ENCODE measurements at regions not wholly inside any gene's neighbourhood (a gene's known extent, or its start where the extent isn't known, plus 50 kb on each side); places are given as distances from the start of the nearest gene placed in this dataset.

- TF ChIP-seq KLF17 (tag by site-specific recombination; IDR thresholded peaks at IDR 0.05) (no peak), SCRT1 (tag by site-specific recombination; IDR thresholded peaks at IDR 0.05; ENCODE audit: borderline replicate concordance) (no peak), ZNF311 (tag by site-specific recombination; IDR thresholded peaks at IDR 0.05; ENCODE audit: borderline replicate concordance) (no peak), SP2 (tag by site-specific recombination; IDR thresholded peaks at IDR 0.05) (peak; percentile 41), ZFHX2 (tag by site-specific recombination; conservative IDR thresholded peaks at IDR 0.05) (0 out of 2 replicates have a peak, but pooled peaks have one; percentile 10), ZBTB17 (tag by site-specific recombination; IDR thresholded peaks at IDR 0.05) (no peak), ZNF692 (tag by site-specific recombination; IDR thresholded peaks at IDR 0.05) (no peak), ZNF26 (tag by site-specific recombination; IDR thresholded peaks at IDR 0.05) (no peak), HOXD13 (CRISPR knock-in tag; IDR thresholded peaks at IDR 0.05; ENCODE audit: borderline replicate concordance) (no peak), ZNF174 (tag by site-specific recombination; IDR thresholded peaks at IDR 0.05) (no peak), ZNF670 (tag by site-specific recombination; IDR thresholded peaks at IDR 0.05; ENCODE audit: low read depth) (no peak), ZNF501 (tag by site-specific recombination; IDR thresholded peaks at IDR 0.05) (no peak), ZFP41 (tag by site-specific recombination; IDR thresholded peaks at IDR 0.05; ENCODE audit: borderline replicate concordance) (no peak)
- ChIA-PET CTCF (no interaction called here), POLR2A (no interaction called here)
Measured at GRCh38 chr17:6306820-6307219, 128.1 kb downstream of the AIPL1 start.

GRCh38 chr17:6305613-6306360 lies 129.1 kb downstream of the AIPL1 start:
- TF ChIP-seq SCRT2 (tag by site-specific recombination; IDR thresholded peaks at IDR 0.05): peak; percentile 84
- no peak for TF ChIP-seq ZFP69B (tag by site-specific recombination; IDR thresholded peaks at IDR 0.05)
- no peaks in the 10 kb centered on the region for H3K4me1 ChIP-seq (ENCODE audit: control insufficient read depth, insufficient read depth, low read length)
- ChIA-PET CTCF (no interaction called here), POLR2A (no interaction called here)
- H3K9me3 ChIP-seq (ENCODE audit: control insufficient read depth, insufficient read depth, low read depth, low read length): no peaks in the 10 kb centered on the region
- H3K36me3 ChIP-seq (ENCODE audit: control insufficient read depth in 2 of 2, insufficient read depth in 1 of 2, low read length in 2 of 2): no peaks in the 10 kb centered on the region
- H3K4me3 ChIP-seq (ENCODE audit: low read depth, low read length): no peak overlapping the region
- H3K27ac ChIP-seq (ENCODE audit: extremely low read depth, low read depth, low read length): no peak overlapping the region

More at GRCh38 chr17:6306820-6307219, 128.1 kb downstream of the AIPL1 start:
- H3K4me3 ChIP-seq (ENCODE audit: low read depth, low read length): no peak overlapping the region
- H3K4me1 ChIP-seq (ENCODE audit: control insufficient read depth, insufficient read depth, low read length): no peaks in the 10 kb centered on the region
- no peaks in the 10 kb centered on the region for H3K9me3 ChIP-seq (ENCODE audit: control insufficient read depth, insufficient read depth, low read depth, low read length)
- no peaks in the 10 kb centered on the region for H3K36me3 ChIP-seq (ENCODE audit: control insufficient read depth in 2 of 2, insufficient read depth in 1 of 2, low read length in 2 of 2)
- no peak overlapping the region for H3K27ac ChIP-seq (ENCODE audit: extremely low read depth, low read depth, low read length)

- POLR2A ChIA-PET: no interaction called here
- Histone ChIP-seq H3K36me3 (ENCODE audit: control insufficient read depth in 2 of 2, insufficient read depth in 1 of 2, low read length in 2 of 2) (no peaks in the 10 kb centered on the region), H3K27ac (ENCODE audit: extremely low read depth, low read depth, low read length) (no peak overlapping the region), H3K4me1 (ENCODE audit: control insufficient read depth, insufficient read depth, low read length) (no peaks in the 10 kb centered on the region), H3K9me3 (ENCODE audit: control insufficient read depth, insufficient read depth, low read depth, low read length) (no peaks in the 10 kb centered on the region), H3K4me3 (ENCODE audit: low read depth, low read length) (no peak overlapping the region)
- CTCF ChIA-PET: no interaction called here
- TF ChIP-seq SP7 (tag by site-specific recombination; IDR thresholded peaks at IDR 0.05) (peak; percentile 62), ZNF350 (tag by site-specific recombination; IDR thresholded peaks at IDR 0.05) (no peak), ATF2 (tag by site-specific recombination; IDR thresholded peaks at IDR 0.05; ENCODE audit: low read depth) (no peak), ZNF521 (tag by site-specific recombination; IDR thresholded peaks at IDR 0.05) (no peak), ZNF561 (tag by site-specific recombination; IDR thresholded peaks at IDR 0.05; ENCODE audit: borderline replicate concordance) (no peak), ZNF10 (tag by site-specific recombination; IDR thresholded peaks at IDR 0.05) (peak; percentile 78; the same call in 1 of the 2 replicates), ZNF266 (tag by site-specific recombination; IDR thresholded peaks at IDR 0.05; ENCODE audit: low read depth) (no peak)
Measured at GRCh38 chr17:6304894-6305612, 129.9 kb downstream of the AIPL1 start.
